PC-3 (cell line): ENCODE measurements at regions not wholly inside any gene's neighbourhood (a gene's known extent, or its start where the extent isn't known, plus 50 kb on each side); places are given as distances from the start of the nearest gene placed in this dataset.

Source experiments
- ATAC-seq: fragments of 200-7000 bp; cut with Tn5 transposase; 2 replicates; pipeline ENCODE4 v1.9.1; 2020; ENCODE audit warnings: mild to moderate bottlenecking, moderate library complexity
- BruUV-seq: library from RNA; stranded (reverse); fragments of 400-500 nt; replicated peaks from 2 replicates; lab custom pipeline; 2021; lab: Mats Ljungman, UMichigan
- CTCF ChIA-PET: fragments of 300-600 bp; sonication (Branson Sonifier 250); formaldehyde crosslinking; loops from one replicate; lab custom pipeline; 2022; ENCODE audit warnings: antibody characterized with exemption; lab: Charles Lee
- POLR2A ChIA-PET: fragments of 300-600 bp; sonication (Branson Sonifier 250); formaldehyde crosslinking; loops from one replicate; lab custom pipeline; 2022; ENCODE audit warnings: antibody characterized with exemption; ENCODE audit not compliant: unreplicated experiment; lab: Charles Lee
- DNase-seq: peaks from one replicate; pipeline ENCODE4 v3.0.0-alpha.2; 2015
- H2AFZ ChIP-seq: fragments of 300-600 bp; sonication (generic); 2 replicates; pipeline ENCODE4 v1.6.0; 2016; ENCODE audit warnings: antibody characterized with exemption, low read length
- H3F3A ChIP-seq: fragments of 300-600 bp; sonication (generic); one replicate; pipeline ENCODE4 v1.6.0; 2017; ENCODE audit warnings: antibody characterized with exemption, low read length, control low read depth, mild to moderate bottlenecking; ENCODE audit not compliant: unreplicated experiment
- H3K27ac ChIP-seq: fragments of 300-600 bp; sonication (generic); 2 replicates; pipeline ENCODE4 v1.5.1; 2016; ENCODE audit warnings: mild to moderate bottlenecking, low read length
- H3K27me3 ChIP-seq: fragments of 300-600 bp; sonication (generic); 2 replicates; pipeline ENCODE4 v1.6.1; 2016; ENCODE audit warnings: low read length, mixed read lengths
- H3K36me3 ChIP-seq: fragments of 300-600 bp; sonication (generic); 2 replicates; pipeline ENCODE4 v1.6.1; 2016; ENCODE audit warnings: low read depth, mixed run types, low read length, mixed read lengths
- H3K4me1 ChIP-seq: fragments of 300-600 bp; sonication (generic); 2 replicates; pipeline ENCODE4 v1.5.1; 2016; ENCODE audit warnings: low read length; ENCODE audit not compliant: insufficient read depth
- H3K4me2 ChIP-seq: fragments of 300-600 bp; sonication (generic); 2 replicates; pipeline ENCODE4 v1.6.0; 2016; ENCODE audit warnings: low read length
- H3K4me3 ChIP-seq: fragments of 300-600 bp; sonication (generic); 2 replicates; pipeline ENCODE4 v1.5.1; 2016; ENCODE audit warnings: mild to moderate bottlenecking, low read length, mixed read lengths
- H3K79me2 ChIP-seq: fragments of 300-600 bp; sonication (generic); 2 replicates; pipeline ENCODE4 v1.6.1; 2017; ENCODE audit warnings: low read length, mixed read lengths
- H3K9ac ChIP-seq: fragments of 300-600 bp; sonication (generic); 2 replicates; pipeline ENCODE4 v1.6.0; 2016; ENCODE audit warnings: mild to moderate bottlenecking, low read length
- H3K9me2 ChIP-seq: fragments of 300-600 bp; sonication (generic); replicated peaks from 2 replicates; pipeline ENCODE4 v1.6.1; 2016; ENCODE audit warnings: mixed run types, low read length, mixed read lengths
- H3K9me3 ChIP-seq: fragments of 300-600 bp; sonication (generic); 2 replicates; pipeline ENCODE4 v1.6.1; 2016; ENCODE audit warnings: low read length, mixed read lengths
- H4K20me1 ChIP-seq: fragments of 300-600 bp; sonication (generic); 2 replicates; pipeline ENCODE4 v1.6.1; 2016; ENCODE audit warnings: low read length, mixed read lengths
- CTCF ChIP-seq: fragments of 300-600 bp; sonication (generic); conservative IDR thresholded peaks from 2 replicates; pipeline ENCODE4 v1.5.1; 2017; ENCODE audit warnings: antibody characterized with exemption, low read depth, mild to moderate bottlenecking, low read length
- EZH2 ChIP-seq: fragments of 300-600 bp; sonication (generic); IDR thresholded peaks from one replicate; pipeline ENCODE4 v1.6.1; 2017; ENCODE audit warnings: antibody characterized with exemption, mild to moderate bottlenecking, low read length; ENCODE audit not compliant: unreplicated experiment
- EZH2phosphoT487 ChIP-seq: fragments of 300-600 bp; sonication (generic); IDR thresholded peaks from 2 replicates; pipeline ENCODE4 v1.6.1; 2018; ENCODE audit warnings: mild to moderate bottlenecking, antibody characterized with exemption, low read length, borderline replicate concordance
- intact Hi-C: fragments of 100-400 bp; cut with micrococcal nuclease; formaldehyde crosslinking; loops from 2 replicates; pipeline ENCODE4 v1.9.0; 2023

DNA sequence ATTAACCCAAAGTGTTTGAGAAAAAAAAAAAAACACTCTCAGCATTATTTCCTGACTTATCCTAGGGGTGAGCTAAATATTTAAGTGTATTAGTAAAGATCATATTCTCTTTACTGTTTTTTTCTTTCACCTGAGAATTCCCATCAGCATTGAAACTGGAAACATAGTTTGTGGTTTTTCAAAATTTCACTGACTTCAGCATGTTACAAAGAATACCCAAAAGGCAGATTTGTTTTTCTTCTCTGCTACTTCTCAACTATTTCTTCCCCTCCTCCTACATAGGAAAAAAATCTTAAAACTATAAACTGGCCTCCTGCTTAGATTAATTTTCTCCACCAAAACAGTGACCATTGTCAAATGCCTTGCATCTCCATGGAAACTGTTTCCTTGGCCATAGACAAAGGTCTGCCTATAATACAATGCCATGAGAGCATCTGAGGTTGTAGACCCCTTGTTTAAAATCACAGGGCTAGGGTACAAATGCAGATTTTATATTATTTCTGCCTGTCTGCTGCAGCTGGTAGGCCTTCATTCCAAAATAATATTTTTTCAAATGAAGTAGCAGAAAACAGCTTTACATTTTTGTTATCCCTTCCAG, 179.7 kb upstream of the GALNT5 start:
- no peak overlapping the region for H3K4me3 ChIP-seq
- no peak overlapping the region for H2AFZ ChIP-seq
- ChIA-PET CTCF (no interaction called here), POLR2A (no interaction called here)
- no peaks in the 10 kb centered on the region for H3K4me1 ChIP-seq
- no peaks in the 10 kb centered on the region for H3K9me3 ChIP-seq
- intact Hi-C loops: no loop called here
- H3K4me2 ChIP-seq: no peak overlapping the region
- H3K9me2 ChIP-seq: no peaks in the 10 kb centered on the region
- BruUV-seq: no TSS peak
- no peak for ATAC-seq
- no peak for DNase-seq
- no peaks in the 10 kb centered on the region for H3K36me3 ChIP-seq
- H3K79me2 ChIP-seq: no peaks in the 10 kb centered on the region
- TF ChIP-seq EZH2phosphoT487: no peak
- TF ChIP-seq EZH2: no peak
- no peak for TF ChIP-seq CTCF
- no peak overlapping the region for H3K9ac ChIP-seq
- no peaks in the 10 kb centered on the region for H4K20me1 ChIP-seq
- H3K27me3 ChIP-seq: no peaks in the 10 kb centered on the region
- no peaks in the 10 kb centered on the region for H3F3A ChIP-seq
- H3K27ac ChIP-seq: no peak overlapping the region

DNA sequence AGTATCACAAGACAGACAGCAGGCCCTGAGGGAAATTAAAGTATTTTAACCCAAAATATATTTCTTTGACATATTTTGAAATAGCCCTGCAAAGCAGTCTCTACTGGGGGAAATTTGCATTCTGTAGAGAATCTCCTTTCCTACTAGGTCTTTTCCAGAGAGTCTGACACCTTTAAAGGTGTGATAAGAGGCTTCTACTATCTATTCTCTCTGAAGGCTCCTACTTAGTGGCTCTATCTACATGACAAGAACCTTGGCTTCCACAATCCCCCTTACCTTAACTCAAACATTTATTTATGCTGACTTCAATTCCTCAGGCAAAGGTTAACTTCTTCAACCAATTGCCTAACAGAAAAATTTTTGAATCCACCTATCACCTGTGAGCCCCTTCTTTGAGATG, 174.6 kb upstream of the GALNT5 start:
- no peak overlapping the region for H3K27ac ChIP-seq
- H3K4me2 ChIP-seq: no peak overlapping the region
- DNase-seq (no peak), ATAC-seq (no peak)
- TF ChIP-seq EZH2 (no peak), CTCF (no peak)
- H2AFZ ChIP-seq: no peak overlapping the region
- no peaks in the 10 kb centered on the region for H3K9me3 ChIP-seq
- H3K9ac ChIP-seq: no peak overlapping the region
- no peaks in the 10 kb centered on the region for H3K79me2 ChIP-seq
- no peaks in the 10 kb centered on the region for H3K27me3 ChIP-seq
- H3K36me3 ChIP-seq: no peaks in the 10 kb centered on the region
- intact Hi-C loops: no loop called here
- H3K9me2 ChIP-seq: no peaks in the 10 kb centered on the region
- H3F3A ChIP-seq: no peaks in the 10 kb centered on the region
- H3K4me3 ChIP-seq: no peak overlapping the region
- H3K4me1 ChIP-seq: no peaks in the 10 kb centered on the region
- no TSS peak for BruUV-seq
- CTCF ChIA-PET: no interaction called here
- POLR2A ChIA-PET: no interaction called here
- H4K20me1 ChIP-seq: no peaks in the 10 kb centered on the region

DNA sequence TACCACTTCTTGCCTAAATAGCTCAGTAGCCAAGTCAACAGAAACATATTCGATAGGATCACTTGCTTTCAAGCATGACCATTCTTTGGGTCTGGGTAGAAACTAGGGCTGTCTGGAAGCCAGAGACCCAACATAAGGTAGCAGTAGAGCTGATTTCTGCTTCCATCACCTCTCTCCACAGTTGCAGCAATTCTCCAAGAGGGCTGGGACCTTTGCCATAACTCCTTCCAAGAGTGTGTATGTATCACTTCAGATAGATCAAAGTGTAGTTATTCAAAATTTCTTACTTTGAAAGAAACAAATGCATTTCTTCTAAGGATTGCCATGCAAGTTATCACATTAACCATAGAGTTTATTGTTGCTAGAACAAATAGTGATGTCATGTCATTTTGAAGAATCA, 172.0 kb upstream of the GALNT5 start:
- H3K9me2 ChIP-seq: no peaks in the 10 kb centered on the region
- no peaks in the 10 kb centered on the region for H3F3A ChIP-seq
- no peaks in the 10 kb centered on the region for H3K79me2 ChIP-seq
- ATAC-seq (no peak), DNase-seq (no peak)
- no peak overlapping the region for H3K4me3 ChIP-seq
- no peak overlapping the region for H3K4me2 ChIP-seq
- TF ChIP-seq EZH2phosphoT487 (no peak), EZH2 (no peak), CTCF (no peak)
- ChIA-PET POLR2A (no interaction called here), CTCF (no interaction called here)
- H3K9me3 ChIP-seq: no peaks in the 10 kb centered on the region
- intact Hi-C loops: no loop called here
- no peaks in the 10 kb centered on the region for H3K27me3 ChIP-seq
- no peaks in the 10 kb centered on the region for H4K20me1 ChIP-seq
- H3K9ac ChIP-seq: no peak overlapping the region
- H2AFZ ChIP-seq: no peak overlapping the region
- no peak overlapping the region for H3K27ac ChIP-seq
- no peaks in the 10 kb centered on the region for H3K36me3 ChIP-seq
- no peaks in the 10 kb centered on the region for H3K4me1 ChIP-seq
- no TSS peak for BruUV-seq
